OCI-LY3 (cell line): ENCODE measurements at regions not wholly inside any gene's neighbourhood (a gene's known extent, or its start where the extent isn't known, plus 50 kb on each side); places are given as distances from the start of the nearest gene placed in this dataset.

Experiments used
- CTCF ChIP-seq: fragments of 200-600, 300-600 bp; sonication (generic); IDR thresholded peaks from 2 replicates; pipeline ENCODE4 v1.5.1; 2014; ENCODE audit warnings: antibody characterized with exemption, low read length, low read depth
- EZH2phosphoT487 ChIP-seq: fragments of 200-600 bp; shearing (Covaris generic); IDR thresholded peaks from 2 replicates; pipeline ENCODE4 v1.6.1; 2018; ENCODE audit warnings: antibody characterized with exemption, mixed run types, low read depth

DNA sequence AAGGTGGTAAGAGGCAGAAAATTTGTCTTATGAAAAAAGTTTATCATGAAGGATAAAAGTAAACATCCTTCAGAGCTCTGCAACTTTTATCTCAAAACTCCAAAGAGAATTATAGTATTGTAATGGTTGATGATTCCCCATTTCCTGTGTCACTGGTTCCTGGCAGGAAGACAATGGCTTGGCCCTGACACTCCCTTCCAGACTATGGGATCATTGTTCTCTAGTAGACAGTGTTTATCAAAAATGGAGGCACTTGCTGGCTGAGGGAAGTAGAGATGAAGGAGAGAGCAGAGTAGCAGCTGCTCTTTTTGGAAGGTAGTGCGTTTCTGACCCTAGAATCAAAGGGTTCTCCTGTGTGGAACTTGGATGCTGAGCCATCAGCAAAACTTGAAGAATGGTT is 145.9 kb upstream of the ATP1B1 start:
- TF ChIP-seq EZH2phosphoT487, result no peak
- TF ChIP-seq CTCF, result no peak
